Posterior cingulate gyrus (tissue), 11 donors: ENCODE measurements at regions not wholly inside any gene's neighbourhood (a gene's known extent, or its start where the extent isn't known, plus 50 kb on each side); places are given as distances from the start of the nearest gene placed in this dataset.
"Not testable (repeated sequence)": the region's sequence is repeated elsewhere in the genome, so short reads cannot be mapped to it uniquely, and the experiment has no call there.

Experiments used
- DNase-seq, 10 donors: peaks; one replicate each; pipeline versions ENCODE4 v3.0.0 to v3.0.0-alpha.2; 2020 to 2021; ENCODE audit warnings: mixed read lengths in 3 of 10
- intact Hi-C: fragments of 100-400 bp; cut with DNase I; formaldehyde crosslinking; loops from one replicate; pipeline ENCODE4 v1.15.1; 2023

GRCh38 chr7:149637911-149638565 lies 135.3 kb downstream of the ZNF467 start:
- no peak for DNase-seq
- intact Hi-C loops: no loop called here

GRCh38 chr7:149635561-149636329 lies 137.6 kb downstream of the ZNF467 start:
- no peak for DNase-seq
- intact Hi-C loops: no loop called here

GRCh38 chr7:149633976-149634945 lies 136.7 kb upstream of the ZNF746 start:
- peak in 1 of 10 donors; percentile 61 for DNase-seq
- intact Hi-C loops: no loop called here

GRCh38 chr7:149628361-149629149 lies 130.9 kb upstream of the ZNF746 start:
- DNase-seq: not testable (repeated sequence)
- intact Hi-C loops: loop anchor here (5.0 to 10.0 kb wide), 3 partner anchors 89 to 364 kb away; partner anchors contain the start of gene ZNF783

GRCh38 chr7:149627911-149628310 lies 130.3 kb upstream of the ZNF746 start:
- intact Hi-C loops: loop anchor here (5.0 to 10.0 kb wide), 3 partner anchors 89 to 363 kb away; partner anchors contain the start of gene ZNF783
- DNase-seq: no peak

- DNase-seq: no peak
- intact Hi-C loops: loop anchor here (5.0 to 10.0 kb wide), 3 partner anchors 90 to 362 kb away; partner anchors contain the start of gene ZNF783
Measured at GRCh38 chr7:149626972-149627371, 129.4 kb upstream of the ZNF746 start.

DNA sequence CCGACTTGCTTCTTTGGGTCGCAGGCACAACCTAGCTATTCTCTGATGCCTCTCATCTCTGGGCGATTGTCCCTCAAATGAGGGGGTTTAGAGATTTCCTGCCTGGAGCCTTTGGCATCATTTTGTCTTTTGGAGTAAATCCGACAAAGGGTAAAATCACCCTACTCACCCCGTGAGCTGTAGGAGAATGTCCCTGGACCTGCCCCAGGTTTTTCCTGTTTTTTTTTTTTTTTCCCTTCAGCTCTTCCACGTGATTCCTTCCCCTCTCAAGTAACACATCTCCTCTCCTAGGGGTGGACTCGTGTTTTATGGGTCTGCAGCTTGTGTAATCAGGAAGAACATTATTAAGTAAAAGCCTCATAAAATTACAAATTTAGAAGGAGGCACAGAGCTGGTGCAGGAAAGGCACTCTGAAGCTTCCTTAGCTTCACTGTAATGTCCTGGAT lies 128.4 kb upstream of the ZNF746 start:
- no peak for DNase-seq
- intact Hi-C loops: loop anchor here (5.0 to 10.0 kb wide), 3 partner anchors 91 to 361 kb away; partner anchors contain the start of gene ZNF783

DNA sequence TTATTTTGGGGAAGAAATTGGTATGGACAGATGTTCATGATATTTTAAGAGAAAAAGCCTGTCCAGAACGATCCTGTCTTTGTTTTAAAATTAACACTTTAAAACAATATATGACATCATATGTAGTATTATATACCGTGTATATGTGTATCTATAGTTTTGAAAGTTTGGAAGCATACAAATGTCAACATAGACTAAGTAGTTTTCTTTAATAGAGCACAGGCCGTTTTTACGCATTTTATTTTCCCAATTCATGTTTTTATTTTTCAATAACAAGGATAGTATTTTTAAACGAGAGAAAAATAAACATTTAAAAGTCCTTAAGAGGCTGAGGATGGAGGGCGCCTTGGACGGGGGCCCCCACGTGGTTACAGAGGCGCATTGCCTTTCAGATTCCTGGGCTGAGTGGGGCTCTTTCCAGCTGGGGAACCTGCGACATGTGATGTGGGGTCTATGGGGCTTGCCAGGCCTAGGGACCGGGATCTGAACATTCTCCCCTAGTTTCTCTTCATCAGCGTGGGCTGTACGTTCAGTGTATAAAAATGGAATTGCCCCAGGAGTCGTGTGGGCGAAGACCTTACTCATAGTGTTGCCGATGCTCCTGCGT lies 127.8 kb upstream of the ZNF746 start:
- intact Hi-C loops: loop anchor here (5.0 to 10.0 kb wide), 3 partner anchors 92 to 361 kb away; partner anchors contain the start of gene ZNF783
- peak; percentile 46 to 93 (median 60) for DNase-seq

DNA sequence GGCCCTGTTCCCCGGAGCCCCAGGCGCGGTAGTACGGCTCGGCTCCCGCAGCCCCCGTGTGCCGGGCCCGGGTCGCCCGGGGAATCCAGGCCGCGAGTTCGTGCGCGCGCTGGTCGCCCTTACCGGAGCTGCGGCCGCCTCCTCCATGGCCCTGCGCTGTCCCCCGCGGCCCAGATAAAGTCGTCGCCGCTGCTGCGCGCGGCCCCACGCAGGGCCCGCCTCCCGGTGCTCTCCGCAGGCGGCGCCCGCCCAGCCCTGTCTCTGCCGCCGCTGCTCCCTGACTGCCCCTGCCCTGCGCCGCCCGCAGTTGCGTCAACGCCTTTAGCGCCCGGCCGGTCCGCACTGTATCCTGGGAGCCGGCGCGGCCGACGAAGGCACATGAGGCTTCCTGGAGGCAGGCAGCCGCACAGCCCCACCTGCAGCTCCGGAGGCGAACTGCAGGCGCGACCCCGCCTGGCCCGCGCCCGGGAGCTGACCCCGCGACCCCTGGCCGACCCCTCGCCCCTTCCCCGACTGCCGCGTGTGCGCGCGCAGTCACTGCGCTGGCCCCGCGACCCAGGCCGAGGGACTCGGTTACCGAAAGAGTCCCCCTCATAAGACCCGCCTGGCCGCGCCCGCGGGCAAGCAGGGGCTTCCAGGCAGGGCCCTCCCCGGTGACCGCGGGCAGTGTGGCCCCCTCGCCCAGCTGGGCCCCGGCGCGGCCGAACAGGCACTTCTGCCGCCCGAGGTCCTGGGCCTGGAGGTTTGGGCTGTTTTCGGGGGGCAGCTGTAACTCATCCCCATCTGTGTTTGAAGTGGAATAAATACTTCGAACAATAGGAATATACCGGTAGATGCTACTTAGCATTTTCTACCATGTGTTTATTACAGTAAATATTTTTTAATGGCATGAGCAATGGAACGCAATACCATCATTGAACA lies 127.1 kb upstream of the ZNF746 start:
- DNase-seq: peak; percentile 82 to 99 (median 92)
- intact Hi-C loops: loop anchor here (5.0 to 10.0 kb wide), 3 partner anchors 93 to 360 kb away; partner anchors contain the start of gene ZNF783

GRCh38 chr7:149624006-149624405 lies 126.4 kb upstream of the ZNF746 start:
- intact Hi-C loops: loop anchor here (10.0 kb wide), 2 partner anchors 199 to 359 kb away; partner anchors contain the start of gene ZNF783
- DNase-seq: peak in 3 of 10 donors; percentile 19 to 74 (median 23)

DNA sequence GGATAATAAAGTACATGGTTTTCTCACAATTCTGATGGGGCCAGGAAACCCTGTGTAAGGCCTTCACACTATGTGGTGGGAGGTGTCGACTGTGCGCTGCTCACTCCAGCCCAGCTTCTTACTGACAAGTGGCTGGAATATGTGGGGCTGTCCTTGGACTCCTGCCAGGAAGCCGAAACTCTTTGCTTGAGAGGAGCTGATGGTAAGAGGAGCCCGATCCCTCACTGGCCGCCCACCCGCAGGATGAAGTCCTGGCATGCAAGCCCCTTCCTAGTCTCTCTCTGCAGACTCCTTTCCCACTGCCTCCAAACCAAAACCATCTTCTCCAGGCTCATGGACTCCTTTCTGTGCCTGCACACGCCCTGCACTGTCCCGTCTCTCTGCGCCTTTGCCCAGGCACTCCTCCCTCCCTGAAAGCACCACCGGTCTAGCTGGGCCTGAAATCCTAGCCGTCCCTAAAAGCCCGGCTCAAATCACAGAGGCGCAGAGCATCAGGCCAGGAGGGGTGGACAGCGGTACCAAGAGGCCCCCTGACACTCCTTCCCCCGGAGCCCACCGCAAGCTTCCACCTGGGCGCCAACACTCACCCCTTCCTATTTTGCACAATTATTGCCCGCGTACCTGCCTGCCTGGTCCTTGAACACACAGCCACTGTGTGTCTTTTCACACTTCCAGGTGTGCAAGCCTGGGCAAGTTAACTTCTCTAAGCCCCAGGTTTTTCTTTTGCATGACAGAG lies 125.8 kb upstream of the ZNF746 start:
- intact Hi-C loops: loop anchor here (10.0 kb wide), 2 partner anchors 199 to 359 kb away; partner anchors contain the start of gene ZNF783
- DNase-seq: peak in 7 of 10 donors; percentile 17 to 88 (median 24)

DNA sequence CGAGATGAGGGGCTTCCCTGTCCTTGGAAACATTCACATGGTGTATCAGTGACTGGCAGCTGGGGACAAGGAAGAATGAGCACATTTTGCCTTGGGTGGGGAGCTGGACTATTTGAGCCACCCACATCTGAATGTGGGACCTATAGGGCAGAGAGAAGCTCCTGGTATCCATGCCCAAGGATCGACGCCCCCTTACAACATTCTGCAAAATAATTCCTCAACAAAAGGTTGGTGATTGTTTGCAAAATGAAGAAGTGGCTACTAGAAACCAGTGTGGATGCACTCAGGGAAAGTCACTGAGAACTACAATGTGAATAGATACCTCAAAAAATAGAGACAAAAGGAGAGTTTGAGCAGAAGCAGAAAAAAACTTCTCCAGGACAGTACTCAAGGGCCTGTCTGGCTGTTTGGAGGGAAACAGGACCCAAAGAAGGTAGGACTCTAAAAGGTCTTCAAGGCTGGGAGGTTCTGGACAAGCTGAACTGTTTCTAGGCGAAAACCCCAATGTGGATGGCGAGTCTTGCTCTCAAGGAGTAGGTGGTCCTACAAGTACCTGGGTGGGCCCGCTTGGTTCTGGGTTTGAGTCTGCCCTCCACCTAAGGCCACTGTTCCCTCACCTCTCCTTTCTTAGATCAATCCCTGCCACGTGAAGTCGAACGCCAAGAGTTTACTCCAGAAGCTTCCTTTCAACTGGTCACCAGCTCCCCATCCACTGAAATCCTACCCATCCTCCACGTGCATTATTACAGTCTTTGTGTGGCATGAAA lies 125.0 kb upstream of the ZNF746 start:
- intact Hi-C loops: loop anchor here (10.0 kb wide), 2 partner anchors 198 to 358 kb away; partner anchors contain the start of gene ZNF783

GRCh38 chr7:149621776-149622175 lies 124.2 kb upstream of the ZNF746 start:
- intact Hi-C loops: loop anchor here (10.0 kb wide), 2 partner anchors 197 to 357 kb away; partner anchors contain the start of gene ZNF783
- no peak for DNase-seq

More for the DNA sequence above, 125.0 kb upstream of the ZNF746 start:
- no peak for DNase-seq

GRCh38 chr7:149620961-149621360 lies 123.4 kb upstream of the ZNF746 start:
- intact Hi-C loops: loop anchor here (10.0 kb wide), 2 partner anchors 196 to 356 kb away; partner anchors contain the start of gene ZNF783
- no peak for DNase-seq

GRCh38 chr7:149616898-149617297 lies 119.3 kb upstream of the ZNF746 start:
- DNase-seq: no peak
- intact Hi-C loops: no loop called here
